Vagina (tissue), 2 donors: ENCODE measurements at regions not wholly inside any gene's neighbourhood (a gene's known extent, or its start where the extent isn't known, plus 50 kb on each side); places are given as distances from the start of the nearest gene placed in this dataset.

Source experiments
- CTCF ChIP-seq, 3 experiments: fragments of 450-650 bp in 2 of 3; fragments of 200-600 bp in 1 of 3; sonication (generic) in 1 of 3; IDR thresholded peaks; one replicate each; pipeline ENCODE4 v1.5.1; 2017 to 2019; ENCODE audit warnings: antibody characterized with exemption in 3 of 3, mild to moderate bottlenecking in 2 of 3, moderate library complexity in 2 of 3
- POLR2A ChIP-seq, 2 donors: fragments of 450-650 bp; IDR thresholded peaks; one replicate each; pipeline ENCODE4 v1.6.1; 2017; ENCODE audit warnings: antibody characterized with exemption in 2 of 2, mild to moderate bottlenecking in 2 of 2, moderate library complexity in 2 of 2
- POLR2AphosphoS5 ChIP-seq, 2 donors: sonication (generic); formaldehyde crosslinking; IDR thresholded peaks; one replicate each; pipeline ENCODE4 v1.9.0; 2017; ENCODE audit warnings: antibody characterized with exemption in 2 of 2, mild to moderate bottlenecking in 2 of 2, low read depth in 1 of 2; ENCODE audit not compliant: insufficient read depth in 1 of 2

GRCh38 chr10:64332551-64332950 is 811.4 kb downstream of the REEP3 start:
- no peak for TF ChIP-seq CTCF (IDR thresholded peaks at IDR 0.05)
- TF ChIP-seq POLR2AphosphoS5 (IDR thresholded peaks at IDR 0.05; ENCODE audit: insufficient read depth in 1 of 2, low read depth in 1 of 2) = no peak
- TF ChIP-seq POLR2A (IDR thresholded peaks at IDR 0.05) = no peak
